Stimulated activated CD8-positive, alpha-beta memory T cell treated with anti-CD3 and anti-CD28 coated beads, Interleukin-2, amount 100 ng/mL, for 48 hours (primary cell): ENCODE measurements at regions not wholly inside any gene's neighbourhood (a gene's known extent, or its start where the extent isn't known, plus 50 kb on each side); places are given as distances from the start of the nearest gene placed in this dataset.

ENCODE experiments used
- DNase-seq, 2 donors: peaks; one replicate each; pipeline ENCODE4 v3.0.0-alpha.2; 2020; ENCODE audit warnings: low read depth in 2 of 2

DNA sequence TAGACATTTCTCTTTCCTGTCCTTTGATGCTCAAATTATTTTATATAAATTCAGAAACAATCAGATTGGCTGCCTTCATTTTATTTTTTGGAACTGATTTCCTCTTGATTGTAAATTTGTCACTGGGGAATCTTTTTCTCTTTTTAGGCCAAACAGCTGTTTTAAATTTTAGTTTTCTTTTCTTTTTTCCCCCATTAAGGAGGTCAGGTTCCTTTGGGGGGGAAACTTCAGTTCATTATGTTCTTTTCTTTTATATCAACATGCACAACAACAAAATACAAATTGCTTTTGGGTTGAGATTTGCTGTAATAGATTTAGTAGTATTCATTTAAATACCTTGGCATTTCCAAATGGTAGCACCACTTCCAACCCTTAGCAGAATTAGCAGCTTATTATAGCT lies 264.8 kb upstream of the SPRY2 start:
- no peak for DNase-seq

DNA sequence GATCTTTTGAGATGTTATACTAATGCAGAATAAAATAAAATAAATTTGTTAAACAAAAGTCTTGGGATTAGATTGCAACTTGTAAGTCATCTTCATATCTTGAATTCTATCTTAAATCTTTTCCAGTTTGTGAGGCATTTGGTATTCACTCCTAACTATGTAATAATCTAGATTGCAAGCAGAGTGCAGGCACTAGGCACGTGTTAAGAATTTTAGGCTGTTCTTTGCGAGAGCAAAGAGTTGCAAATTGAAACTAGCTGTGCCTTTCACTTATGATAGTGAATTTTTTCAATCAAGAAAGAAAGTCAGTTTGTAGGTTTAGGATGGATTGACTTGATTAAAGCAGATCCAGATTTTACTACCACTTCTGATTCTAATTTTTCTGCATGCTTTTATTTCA lies 264.1 kb upstream of the SPRY2 start:
- DNase-seq = no peak

DNA sequence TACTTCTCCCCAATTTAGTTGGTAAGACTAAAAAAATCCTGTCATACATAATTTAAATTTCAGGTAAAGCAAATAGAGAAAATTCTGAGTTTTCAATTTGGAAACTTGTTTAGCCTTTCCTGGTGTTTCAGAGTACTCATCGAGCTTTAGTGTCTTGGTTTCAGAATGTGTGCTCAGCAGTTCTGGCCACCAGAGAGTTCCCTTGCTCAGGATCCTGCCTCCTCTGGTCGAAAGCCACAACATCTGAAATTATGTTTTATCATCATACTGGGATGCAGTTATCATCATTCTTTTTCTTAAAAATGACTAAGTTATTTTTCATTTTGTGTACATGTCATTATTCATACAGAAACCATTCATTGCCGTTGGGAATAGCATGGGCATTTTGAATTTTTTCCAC lies 263.2 kb upstream of the SPRY2 start:
- no peak for DNase-seq

DNA sequence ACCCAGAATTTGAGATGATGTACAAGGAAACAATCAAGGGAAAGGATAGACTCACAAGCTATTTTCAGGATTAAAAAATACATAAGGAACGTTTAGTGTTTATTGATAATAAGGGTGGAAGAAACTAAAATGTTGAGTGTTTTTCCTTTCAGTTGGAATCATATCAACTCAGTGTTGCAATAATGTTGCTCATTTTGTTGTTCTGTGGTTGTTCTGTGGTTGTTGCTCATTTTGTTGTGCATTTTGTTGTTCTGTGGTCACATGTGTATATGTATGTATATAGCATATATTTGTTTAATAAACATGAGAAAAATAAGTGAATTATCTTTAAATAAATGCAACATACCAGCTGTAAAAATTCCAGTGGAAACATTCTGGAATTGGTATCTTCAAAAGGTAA lies 262.4 kb upstream of the SPRY2 start:
- no peak for DNase-seq

DNA sequence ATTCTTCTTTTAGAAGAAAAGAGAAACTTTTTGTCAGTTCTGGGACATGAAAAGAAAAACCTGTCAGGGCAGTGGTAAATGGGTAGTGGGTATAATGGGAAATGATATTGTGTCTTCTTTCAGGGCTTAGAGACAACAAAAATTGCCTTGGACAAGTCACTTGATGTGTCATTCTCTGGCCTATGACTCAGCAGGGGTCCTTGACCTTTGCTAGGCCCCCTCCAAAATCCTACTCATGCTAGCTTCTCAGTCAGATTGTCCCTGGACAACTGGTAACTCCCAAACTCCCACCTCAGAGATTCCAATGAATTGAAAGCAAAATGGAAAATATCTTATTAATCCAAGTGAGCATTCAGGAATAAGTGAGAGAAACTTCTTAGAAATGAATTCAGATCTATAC lies 258.8 kb upstream of the SPRY2 start:
- DNase-seq = no peak

DNA sequence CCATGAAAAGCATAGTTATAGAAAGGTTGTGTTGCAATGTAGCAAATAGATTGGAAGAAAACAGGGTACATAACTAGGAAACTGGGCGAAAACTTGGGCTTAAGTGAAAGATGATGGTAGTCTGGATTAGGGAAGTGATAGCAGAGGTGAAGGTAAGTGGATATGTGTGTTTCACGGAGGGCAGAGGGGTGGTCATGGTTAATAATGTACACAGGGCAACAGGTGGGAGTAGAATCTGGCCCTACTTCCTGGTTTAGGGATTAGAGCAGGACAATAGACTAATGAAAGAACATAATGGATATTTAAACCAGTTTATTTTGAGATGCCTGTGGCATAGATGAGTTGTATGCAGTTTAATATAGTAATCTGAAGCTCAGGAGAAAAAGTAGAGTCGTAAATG lies 257.3 kb upstream of the SPRY2 start:
- DNase-seq = no peak

DNA sequence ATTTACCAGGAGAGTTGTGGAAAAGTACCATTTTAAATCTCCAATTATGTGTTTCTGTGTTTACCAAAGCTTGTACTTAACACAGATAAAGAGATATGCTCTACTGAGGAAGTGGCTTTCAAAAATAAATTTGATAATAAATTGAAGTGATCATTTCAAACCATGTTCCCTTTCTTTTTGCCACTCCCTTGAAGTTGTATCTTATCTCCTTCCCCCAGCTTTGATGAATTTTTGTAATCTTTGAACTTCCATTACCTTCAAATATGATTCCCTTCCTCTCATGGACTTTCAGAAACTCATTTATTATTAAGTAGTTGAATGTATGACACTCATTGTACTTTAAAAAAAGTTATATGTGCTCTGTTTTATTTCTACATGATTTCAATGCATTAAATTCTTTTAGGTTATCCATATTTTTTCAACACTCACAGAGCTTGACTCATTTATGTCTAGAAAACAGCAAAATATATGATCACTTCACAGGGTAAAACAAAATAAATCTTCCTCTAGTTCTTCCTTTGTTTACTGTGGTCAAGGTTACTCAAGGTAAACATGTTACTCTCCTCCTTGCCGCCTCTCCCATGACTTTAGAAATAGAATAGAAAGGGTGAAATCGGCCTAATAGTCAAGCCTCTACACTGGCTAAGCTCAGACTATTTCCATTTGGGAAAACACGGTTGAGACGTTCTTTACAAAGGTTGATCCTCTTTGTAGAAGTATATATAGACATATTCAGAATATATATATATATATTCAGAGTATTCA lies 251.2 kb upstream of the SPRY2 start:
- DNase-seq = no peak

DNA sequence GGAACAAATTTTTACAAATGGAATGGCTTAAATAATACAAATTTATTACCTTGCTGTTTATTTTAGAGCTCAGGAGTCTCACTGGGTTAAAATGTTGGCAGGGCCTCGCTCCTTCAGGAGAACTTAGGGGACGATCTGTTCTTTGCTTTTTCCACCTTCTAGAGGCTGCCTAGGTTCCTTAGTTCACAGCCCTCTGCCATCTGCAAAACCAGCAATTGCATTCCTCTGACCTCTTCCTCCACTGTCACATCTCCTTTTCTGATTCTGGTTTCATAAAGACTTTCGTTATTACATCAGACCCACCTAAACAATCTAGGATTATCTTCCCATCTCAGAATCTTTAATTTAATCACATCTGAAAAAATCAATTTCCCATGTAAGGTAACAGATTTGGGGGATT lies 249.6 kb upstream of the SPRY2 start:
- DNase-seq = no peak

DNA sequence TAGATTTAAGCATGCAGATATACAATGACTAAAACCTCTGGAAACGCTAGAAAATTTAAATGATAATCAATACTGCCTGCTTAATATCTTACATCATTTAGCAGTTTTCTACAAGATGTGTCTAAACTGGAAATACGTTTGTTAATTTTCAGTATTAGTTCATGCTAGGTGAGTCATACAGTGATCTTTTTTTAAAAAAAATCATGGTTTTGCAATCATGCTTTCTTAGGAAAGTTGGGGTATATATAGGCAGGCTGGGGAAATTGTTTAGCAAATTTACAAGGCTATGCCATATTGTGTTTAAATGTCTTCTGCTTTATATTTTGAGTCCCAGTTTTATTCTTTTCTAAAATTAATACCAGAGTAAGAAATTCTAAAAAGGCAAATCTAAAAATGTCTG lies 245.4 kb upstream of the SPRY2 start:
- no peak for DNase-seq

DNA sequence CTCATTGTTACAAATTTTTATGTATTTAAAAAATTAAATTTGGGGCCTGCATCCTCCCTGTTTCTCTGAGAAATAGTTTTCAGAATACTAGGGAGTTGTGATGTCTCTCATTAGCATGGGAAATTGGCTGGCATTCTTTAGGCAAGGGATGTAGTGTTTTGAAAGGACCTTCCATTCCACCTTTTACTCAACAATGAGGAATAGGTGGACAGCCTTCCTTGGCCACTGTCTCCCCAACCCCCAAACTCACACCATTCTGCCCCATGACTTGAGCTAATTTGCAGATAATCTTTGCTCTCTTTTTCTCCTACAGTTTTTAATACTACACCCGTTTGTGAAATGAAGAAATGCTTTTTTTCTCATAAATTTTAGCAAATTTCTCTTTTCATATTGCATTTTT lies 244.6 kb upstream of the SPRY2 start:
- no peak for DNase-seq

DNA sequence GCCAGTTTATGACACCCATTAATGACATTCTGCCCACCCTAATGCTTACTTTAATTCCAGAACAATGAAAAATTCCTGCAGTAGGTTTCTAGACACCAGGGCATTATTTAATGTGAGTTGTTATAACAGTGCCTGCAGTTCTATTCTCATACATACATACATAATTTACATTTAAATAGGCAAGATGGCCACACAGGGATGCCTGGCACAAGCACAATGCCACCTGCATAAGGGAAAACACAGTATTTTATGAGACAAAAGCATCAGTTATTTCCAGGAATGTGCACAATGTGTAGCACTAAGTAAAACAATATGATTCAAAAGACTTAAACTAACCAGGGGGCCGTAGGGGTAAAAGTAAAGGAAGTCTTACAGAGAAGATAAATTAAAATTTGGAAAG lies 243.9 kb upstream of the SPRY2 start:
- DNase-seq = no peak

DNA sequence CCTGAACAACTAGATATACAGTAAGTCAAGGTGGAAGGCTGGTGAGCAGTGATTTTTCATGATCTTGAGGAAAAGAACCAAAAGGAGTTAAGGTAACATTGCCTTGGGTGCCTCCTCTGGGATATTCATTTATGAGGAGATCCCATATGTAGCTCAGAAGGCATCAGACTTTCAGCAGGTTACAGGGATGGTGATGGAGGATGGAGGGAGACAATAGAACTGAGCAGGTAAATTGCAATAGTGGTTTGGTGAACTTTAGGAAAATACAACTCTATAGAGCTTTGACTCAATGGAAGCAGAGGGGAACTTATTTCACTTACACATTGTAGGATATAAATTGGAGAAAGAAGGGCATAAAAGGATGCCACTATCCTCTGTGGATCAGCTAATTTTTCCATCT lies 243.4 kb upstream of the SPRY2 start:
- DNase-seq = no peak

DNA sequence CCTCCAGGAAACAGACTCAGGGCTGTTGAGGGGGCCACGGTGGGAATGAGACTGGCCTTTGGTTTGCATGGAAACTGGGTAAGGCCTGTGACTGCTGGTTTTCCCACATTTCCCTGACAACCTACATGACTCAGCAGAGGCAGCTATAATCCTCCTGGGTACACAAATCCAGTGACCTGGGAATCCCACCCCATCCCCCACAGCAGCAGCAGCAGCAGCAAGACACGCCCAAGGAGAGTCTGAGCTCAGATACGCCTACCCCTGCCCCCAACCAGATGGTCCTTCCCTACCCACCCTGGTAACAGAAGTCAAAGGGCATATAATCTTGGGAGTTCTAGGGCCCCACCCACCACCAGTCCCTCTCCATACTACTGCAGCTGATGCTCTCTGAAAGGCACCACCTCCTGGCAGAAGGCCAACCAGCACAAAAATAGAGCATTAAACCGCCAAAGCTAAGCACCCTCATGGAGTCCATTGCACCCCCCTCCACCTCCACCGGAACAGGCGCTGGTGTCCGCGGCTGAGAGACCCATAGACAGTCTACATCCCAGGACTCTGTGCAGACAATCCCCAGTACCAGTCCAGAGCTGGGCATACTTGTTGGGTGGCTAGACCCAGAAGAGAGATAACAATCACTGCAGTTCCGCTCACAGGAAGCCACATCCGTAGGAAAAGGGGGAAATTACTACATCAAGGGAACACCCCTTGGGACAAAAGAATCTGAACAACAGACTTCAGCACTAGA lies 237.2 kb upstream of the SPRY2 start:
- DNase-seq = no peak

DNA sequence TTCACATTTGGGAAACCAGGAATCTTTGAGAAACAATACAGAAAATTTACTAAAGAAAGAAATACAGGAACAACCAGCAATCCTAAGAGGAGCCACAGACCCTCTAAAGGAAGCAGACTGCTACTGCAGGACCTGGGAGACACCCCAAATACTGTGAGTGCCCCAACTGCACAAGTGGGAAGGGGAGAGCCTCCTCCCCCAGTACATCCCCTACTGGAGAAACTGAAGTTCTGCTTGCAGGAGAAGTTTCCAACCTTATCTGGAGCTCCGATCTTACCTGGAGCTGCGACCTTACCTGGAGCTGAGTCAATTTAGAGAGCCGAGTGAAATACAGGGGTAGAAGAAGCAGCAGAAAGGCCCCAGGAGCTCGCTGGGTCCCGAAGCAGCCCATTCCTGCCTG lies 236.4 kb upstream of the SPRY2 start:
- DNase-seq = no peak

DNA sequence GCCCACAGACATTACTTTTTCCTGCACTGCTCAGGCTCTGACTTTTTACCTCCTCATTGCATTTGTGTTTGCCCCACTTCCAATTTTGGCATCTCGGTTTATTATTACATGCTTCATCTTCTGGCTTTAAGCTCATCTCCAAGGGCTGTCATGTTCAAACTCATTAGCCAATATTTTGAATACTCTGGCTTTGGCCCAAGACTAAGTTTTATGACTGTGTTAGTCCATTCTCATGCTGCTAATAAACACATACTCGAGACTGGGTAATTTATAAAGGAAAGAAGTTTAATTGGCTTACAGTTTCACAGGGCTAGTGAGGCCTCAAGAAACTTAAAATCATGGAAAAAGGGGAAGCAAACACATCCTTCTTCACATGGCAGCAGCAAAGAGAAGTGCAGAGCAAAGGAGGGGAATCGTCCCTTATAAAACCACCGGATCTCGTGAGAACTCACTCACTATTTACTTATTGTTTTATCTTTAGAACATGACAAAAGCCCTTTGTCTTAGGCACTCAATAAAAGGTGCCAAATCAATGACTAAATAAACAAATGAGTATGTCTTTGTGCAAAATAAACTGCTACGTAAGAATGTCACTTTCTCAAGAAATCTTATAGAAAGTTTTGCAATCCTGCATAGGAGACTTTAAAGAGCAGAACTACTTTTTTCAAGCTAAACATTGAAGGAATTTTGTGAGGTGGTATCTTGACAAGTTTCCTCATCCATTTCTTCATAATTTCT lies 233.4 kb upstream of the SPRY2 start:
- DNase-seq = no peak

DNA sequence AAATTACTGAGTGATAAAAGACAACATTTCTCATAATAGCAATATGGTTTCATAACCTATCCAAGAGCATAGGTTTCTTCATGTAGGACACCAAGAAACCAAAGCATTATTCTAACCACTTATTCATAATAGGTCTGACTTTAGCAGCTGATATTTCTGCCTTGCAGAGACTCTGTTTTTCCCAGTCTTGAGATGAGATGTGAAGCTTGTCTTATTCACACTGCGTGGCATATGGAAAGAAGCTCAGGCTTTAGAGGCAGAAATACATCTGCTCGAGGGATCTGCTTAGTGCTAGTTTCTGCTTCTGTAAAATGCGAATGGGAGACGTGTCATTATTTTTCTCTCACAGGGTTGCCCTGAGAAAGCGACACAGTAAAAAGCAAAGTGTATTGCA lies 232.0 kb upstream of the SPRY2 start:
- DNase-seq = no peak

DNA sequence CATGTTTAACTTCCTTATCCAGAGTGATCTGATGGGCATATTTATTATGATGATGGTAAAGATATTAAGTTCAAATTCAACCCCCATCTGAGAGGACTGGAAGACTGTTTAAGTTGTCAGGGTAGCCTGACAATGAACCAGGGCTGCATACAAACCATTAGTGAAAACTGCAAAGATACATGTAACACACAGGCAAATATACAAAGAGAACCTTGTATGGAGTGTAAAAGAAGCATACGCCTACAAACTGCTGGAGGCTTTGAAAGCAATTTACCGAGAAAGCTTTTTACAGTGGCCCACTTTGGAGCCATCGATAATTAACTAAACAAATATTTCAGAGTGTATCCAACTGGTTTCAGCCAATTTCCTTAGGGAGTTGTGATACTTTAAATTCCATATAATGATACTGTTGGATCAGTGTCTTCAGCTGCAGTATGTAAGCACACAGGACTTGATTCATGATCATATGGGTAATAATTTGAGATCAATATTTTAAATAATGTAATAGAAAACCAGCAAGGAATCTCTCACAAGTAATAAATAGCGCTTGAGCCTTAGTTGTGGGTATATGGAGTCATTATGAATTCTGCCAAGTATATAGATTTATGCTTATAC lies 231.5 kb upstream of the SPRY2 start:
- no peak for DNase-seq

DNA sequence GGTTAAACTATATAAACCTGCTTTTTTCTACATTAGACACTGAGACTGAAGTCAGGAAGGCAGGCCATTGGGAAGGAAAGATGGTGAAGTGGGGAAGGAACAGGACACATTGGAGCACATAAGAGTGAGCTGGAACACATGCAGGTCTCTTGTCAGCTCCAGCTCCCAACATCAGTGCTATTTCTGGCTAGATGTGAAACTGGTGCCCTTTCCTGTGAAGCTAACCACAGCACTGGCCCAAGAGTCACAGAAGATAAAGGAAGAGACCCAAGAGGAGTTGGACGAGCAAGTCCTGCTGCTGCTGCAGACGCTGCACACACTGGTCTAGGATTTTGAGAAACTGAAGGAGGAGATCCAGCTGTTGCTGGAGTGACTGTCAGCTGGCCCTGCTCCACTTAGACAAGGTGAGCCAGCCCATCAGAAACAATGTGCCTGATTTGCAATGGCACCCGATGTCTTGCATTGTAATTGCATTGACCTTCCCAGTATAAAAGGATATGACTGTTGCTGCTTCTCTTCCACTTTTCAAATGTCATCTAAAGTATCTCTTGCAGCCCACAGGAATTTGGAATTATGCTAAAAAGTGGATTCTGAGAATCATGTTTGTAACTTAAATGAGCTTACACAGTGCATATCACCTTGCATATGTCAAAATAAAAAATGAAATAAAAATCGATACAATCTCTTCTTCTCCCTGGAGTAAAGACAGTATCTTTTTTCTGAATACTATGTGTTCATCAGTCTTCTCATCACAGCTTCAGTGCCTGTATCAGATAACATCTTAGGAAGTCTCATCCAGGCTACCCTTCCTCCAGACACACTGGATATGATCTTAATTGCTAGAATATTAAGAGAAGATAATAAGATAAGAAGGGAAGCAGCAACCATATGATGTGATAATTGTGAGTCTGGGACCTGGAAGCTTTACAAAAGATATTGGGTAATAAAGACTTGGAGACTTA lies 230.7 kb upstream of the SPRY2 start:
- no peak for DNase-seq

DNA sequence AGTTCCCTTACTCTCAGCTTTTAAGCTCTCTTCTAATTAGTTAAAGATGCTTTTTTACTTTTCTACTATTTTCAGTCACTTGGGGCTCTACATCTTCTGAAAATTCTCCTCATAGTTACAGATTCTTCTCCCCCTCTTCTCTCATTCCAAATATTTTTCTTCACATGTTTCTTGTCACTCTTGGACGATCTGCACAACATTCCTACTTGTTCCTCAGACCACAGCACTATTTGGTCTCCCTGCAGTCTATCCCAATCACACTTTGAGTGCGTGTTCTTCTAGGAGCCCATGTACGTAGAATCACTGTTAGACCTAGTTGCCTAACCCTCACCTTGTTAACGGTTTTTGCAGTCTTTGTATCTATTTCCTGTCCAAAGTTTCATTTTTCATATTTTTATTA lies 222.5 kb upstream of the SPRY2 start:
- no peak for DNase-seq

DNA sequence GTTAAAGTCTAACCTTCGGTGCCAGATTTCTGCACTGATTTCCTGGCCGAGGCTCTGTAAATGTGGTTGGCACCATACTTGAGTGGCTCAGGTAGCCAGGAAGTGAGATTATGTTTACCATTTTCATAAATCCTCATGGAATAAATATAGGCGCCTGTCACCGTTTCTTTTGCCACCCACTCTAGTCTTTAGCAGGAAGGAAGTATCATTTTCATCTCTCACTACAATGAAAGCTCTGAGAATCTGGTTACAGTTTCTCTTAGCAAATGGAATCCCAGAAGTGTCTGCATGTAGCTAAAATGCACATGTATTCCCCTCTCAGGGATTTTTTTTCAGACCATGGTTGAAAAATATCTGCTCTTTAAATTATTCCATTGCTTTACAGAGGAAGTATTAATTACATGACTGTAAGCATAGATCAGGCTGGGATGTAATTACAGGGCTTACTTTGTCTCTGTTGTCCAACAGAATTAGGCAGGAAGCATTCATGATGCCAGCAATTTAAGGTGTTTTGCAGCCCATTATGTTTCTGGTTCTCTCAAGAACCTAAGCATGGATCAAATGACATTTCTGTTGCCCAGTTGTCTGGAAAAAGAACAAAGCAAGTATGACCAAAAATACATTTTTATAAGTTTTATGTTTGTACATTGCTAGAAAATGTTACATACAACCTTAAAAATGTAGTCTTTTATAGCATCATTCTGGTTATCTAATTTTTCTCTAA lies 221.7 kb upstream of the SPRY2 start:
- DNase-seq = no peak

DNA sequence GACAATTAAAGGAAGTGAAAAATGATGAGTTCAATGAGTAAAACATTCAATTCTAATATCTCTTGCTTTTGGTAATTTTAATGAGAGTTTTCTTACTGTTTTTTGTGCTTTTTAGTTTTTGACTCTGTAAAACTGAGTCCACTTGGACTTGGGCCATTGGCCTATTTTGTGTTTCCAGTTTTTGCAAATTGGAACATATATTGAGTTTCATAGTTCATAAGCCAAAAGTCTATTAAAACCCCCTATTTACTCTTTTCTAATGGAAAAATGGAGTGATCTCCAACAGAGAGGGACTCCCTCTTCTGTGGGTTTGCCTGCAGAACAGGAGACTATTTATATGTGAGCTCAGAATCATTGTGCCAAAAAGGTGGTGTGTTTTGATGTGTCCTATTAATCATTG lies 219.7 kb upstream of the SPRY2 start:
- no peak for DNase-seq
